Liver (tissue), 8 donors: ENCODE measurements at regions not wholly inside any gene's neighbourhood (a gene's known extent, or its start where the extent isn't known, plus 50 kb on each side); places are given as distances from the start of the nearest gene placed in this dataset.

ENCODE experiments used
- DNase-seq: peaks from one replicate; pipeline ENCODE4 v3.0.0-alpha.2; 2017; ENCODE audit warnings: low spot score
- H3K27ac ChIP-seq, 2 donors: one replicate each; pipeline ENCODE4 v1.7.0; 2013; ENCODE audit warnings: inconsistent platforms in 2 of 2, low read length in 2 of 2, control low read depth in 1 of 2, low read depth in 1 of 2, mild to moderate bottlenecking in 1 of 2
- H3K27me3 ChIP-seq, 4 donors: one replicate each; pipeline versions ENCODE4 v1.6.1 to v1.7.0; 2013; ENCODE audit warnings: low read length in 3 of 4, inconsistent platforms in 1 of 4, mild to moderate bottlenecking in 1 of 4, moderate library complexity in 1 of 4; ENCODE audit not compliant: control insufficient read depth in 4 of 4, insufficient read depth in 4 of 4
- H3K36me3 ChIP-seq, 4 donors: one replicate each; pipeline versions ENCODE4 v1.6.1 to v1.7.0; 2013; ENCODE audit warnings: low read length in 3 of 4, mild to moderate bottlenecking in 3 of 4, low read depth in 1 of 4, moderate library complexity in 1 of 4; ENCODE audit not compliant: control insufficient read depth in 4 of 4, insufficient read depth in 3 of 4
- H3K4me1 ChIP-seq, 4 donors: one replicate each; pipeline versions ENCODE4 v1.6.1 to v1.7.0; 2013; ENCODE audit warnings: low read length in 3 of 4, mild to moderate bottlenecking in 3 of 4, moderate library complexity in 1 of 4; ENCODE audit not compliant: control insufficient read depth in 4 of 4, insufficient read depth in 4 of 4
- H3K4me3 ChIP-seq, 3 donors: one replicate each; pipeline versions ENCODE4 v1.6.1 to v1.7.0; 2013; ENCODE audit warnings: low read length in 3 of 3, control low read depth in 1 of 3, low read depth in 1 of 3, mild to moderate bottlenecking in 1 of 3
- H3K9ac ChIP-seq, 2 donors: one replicate each; pipeline ENCODE4 v1.7.0; 2013; ENCODE audit warnings: low read length in 2 of 2, mild to moderate bottlenecking in 2 of 2, moderate library complexity in 2 of 2, control low read depth in 1 of 2, low read depth in 1 of 2
- H3K9me3 ChIP-seq, 4 donors: one replicate each; pipeline versions ENCODE4 v1.6.1 to v1.7.0; 2013; ENCODE audit warnings: low read length in 3 of 4; ENCODE audit not compliant: control insufficient read depth in 4 of 4
- EGR1 ChIP-seq, 2 donors: IDR thresholded peaks; 2 replicates each; pipeline ENCODE4 v1.6.1; 2016 to 2018; ENCODE audit warnings: antibody characterized with exemption in 2 of 2, low read depth in 2 of 2
- FOXA1 ChIP-seq: IDR thresholded peaks from 2 replicates; pipeline ENCODE4 v1.6.1; 2016; ENCODE audit warnings: antibody characterized with exemption
- GABPA ChIP-seq, 2 donors: IDR thresholded peaks in 1 of 2; conservative IDR thresholded peaks in 1 of 2; 2 replicates each; pipeline ENCODE4 v1.6.1; 2016; ENCODE audit warnings: antibody characterized with exemption in 2 of 2, mild to moderate bottlenecking in 1 of 2, moderate library complexity in 1 of 2
- HNF4A ChIP-seq, 2 donors: conservative IDR thresholded peaks; 2 replicates each; pipeline ENCODE4 v1.6.1; 2016; ENCODE audit warnings: antibody characterized with exemption in 2 of 2, mild to moderate bottlenecking in 2 of 2
- HNF4G ChIP-seq: IDR thresholded peaks from 2 replicates; pipeline ENCODE4 v1.6.1; 2016; ENCODE audit warnings: antibody characterized with exemption
- JUND ChIP-seq, 2 donors: IDR thresholded peaks; 2 replicates each; pipeline ENCODE4 v1.6.1; 2016; ENCODE audit warnings: antibody characterized with exemption in 2 of 2
- NR2F2 ChIP-seq: IDR thresholded peaks from 2 replicates; pipeline ENCODE4 v1.6.1; 2016; ENCODE audit warnings: antibody characterized with exemption
- RXRA ChIP-seq, 2 donors: IDR thresholded peaks; 2 replicates each; pipeline ENCODE4 v1.6.1; 2017 to 2018; ENCODE audit warnings: antibody characterized with exemption in 2 of 2, mild to moderate bottlenecking in 1 of 2
- SP1 ChIP-seq: IDR thresholded peaks from 2 replicates; pipeline ENCODE4 v1.6.1; 2018; ENCODE audit warnings: antibody characterized with exemption, mild to moderate bottlenecking
- YY1 ChIP-seq: IDR thresholded peaks from 2 replicates; pipeline ENCODE4 v1.6.1; 2016; ENCODE audit warnings: antibody characterized with exemption, mild to moderate bottlenecking
- WGBS: extraction: QIAGEN DNeasy Blood & Tissue Kit; methylation state at CpG from one replicate; pipeline ENCODE4 v1.1.7; 2013; 5-methylcytosine and 5-hydroxymethylcytosine counted together
- TF ChIP-seq, protein P1 (sequence below): IDR thresholded peaks from 2 replicates; pipeline ENCODE4 v1.6.1; 2016; ENCODE audit warnings: antibody characterized with exemption
- TF ChIP-seq, protein P2 (sequence below): IDR thresholded peaks from 2 replicates; pipeline ENCODE4 v1.6.1; 2016; ENCODE audit warnings: antibody characterized with exemption
- TF ChIP-seq, protein P3 (sequence below): IDR thresholded peaks from 2 replicates; pipeline ENCODE4 v1.6.1; 2016; ENCODE audit warnings: antibody characterized with exemption, mild to moderate bottlenecking
- TF ChIP-seq, protein P4 (sequence below): fragments of 150-350 bp; IDR thresholded peaks from 2 replicates; pipeline ENCODE4 v1.5.1; 2017; ENCODE audit warnings: improper control_type of control experiment, low read depth, low read length; ENCODE audit not compliant: missing input control
- donor health status: healthy.
- donor health status: healthy.
- donor health status: healthy.
- donor health status: healthy.
- donor health status: healthy.

DNA sequence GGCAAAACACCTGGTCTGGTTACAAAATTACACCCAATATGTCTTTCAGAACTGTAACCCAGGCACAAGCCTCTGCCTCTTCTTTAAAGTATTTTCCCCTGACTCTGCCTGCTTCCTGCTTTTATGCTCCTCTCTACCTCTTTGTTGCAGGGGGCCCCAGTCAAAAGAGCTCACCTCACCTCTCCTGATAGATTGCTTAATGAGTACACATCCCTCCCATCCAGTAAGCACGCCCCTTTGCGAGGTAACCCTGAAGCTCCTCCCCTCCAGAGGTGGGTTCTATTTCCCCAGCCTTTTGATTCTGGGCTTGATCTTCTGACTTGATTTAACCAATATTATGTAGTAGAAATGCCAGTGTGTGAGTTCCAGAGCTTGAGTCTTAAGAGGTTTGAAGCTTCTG lies 56.6 kb upstream of the EYA2 start:
- Histone ChIP-seq H3K9me3 (no peaks in the 10 kb centered on the region), H3K27ac (no peak overlapping the region), H3K36me3 (peaks cover 0 to 2% (median 0%) of the 10 kb centered on the region in 4 donors), H3K4me3 (no peak overlapping the region), H3K9ac (no peak overlapping the region), H3K4me1 (no peaks in the 10 kb centered on the region), H3K27me3 (no peaks in the 10 kb centered on the region)
- no peak for DNase-seq
- TF ChIP-seq HNF4G: no peak
- TF ChIP-seq, protein P1, sequence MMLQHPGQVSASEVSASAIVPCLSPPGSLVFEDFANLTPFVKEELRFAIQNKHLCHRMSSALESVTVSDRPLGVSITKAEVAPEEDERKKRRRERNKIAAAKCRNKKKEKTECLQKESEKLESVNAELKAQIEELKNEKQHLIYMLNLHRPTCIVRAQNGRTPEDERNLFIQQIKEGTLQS: no peak
- no peak for TF ChIP-seq FOXA1
- TF ChIP-seq JUND (IDR thresholded peaks at IDR 0.05): no peak
- no peak for TF ChIP-seq GABPA (IDR thresholded peaks at IDR 0.05 in 1 of 2, conservative IDR thresholded peaks at IDR 0.05 in 1 of 2)
- TF ChIP-seq EGR1 (IDR thresholded peaks at IDR 0.05; ENCODE audit: low read depth in 2 of 2): no peak
- TF ChIP-seq RXRA (IDR thresholded peaks at IDR 0.05): no peak
- WGBS: 47% methylated on average over 2 of the region's 2 CpGs

DNA sequence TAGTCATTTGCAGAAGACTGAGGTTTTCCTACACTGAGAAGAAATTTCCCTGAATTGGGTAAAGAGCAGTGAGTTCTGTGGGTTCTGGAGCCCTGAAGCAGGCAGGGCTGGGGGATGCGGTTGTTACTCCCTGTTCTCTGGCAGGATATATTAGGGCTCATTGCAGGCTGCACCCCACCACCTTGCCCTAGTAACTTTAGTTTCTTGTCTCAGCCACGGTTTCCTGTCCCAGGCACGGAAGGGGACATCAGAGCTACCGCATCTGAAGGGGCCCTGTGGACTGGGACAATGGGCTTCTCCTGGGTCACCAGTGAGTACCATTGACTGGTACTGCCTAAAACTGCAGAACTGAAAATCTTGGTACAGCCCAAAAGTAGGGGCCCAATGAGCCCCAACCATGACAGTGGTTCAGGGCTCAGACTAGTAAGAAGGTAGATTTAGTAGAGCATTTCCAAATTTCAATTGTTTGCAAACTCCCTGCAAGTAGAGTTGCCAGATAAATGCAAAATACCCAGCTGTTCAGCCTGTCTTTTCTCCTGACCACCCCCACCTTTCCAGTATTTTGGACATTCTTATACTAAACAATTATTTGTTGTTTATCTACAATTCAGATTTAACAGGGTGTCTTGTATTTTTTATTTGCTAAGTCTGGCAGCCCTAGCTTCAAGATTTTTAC lies 54.5 kb upstream of the EYA2 start:
- Histone ChIP-seq H3K9ac (no peak overlapping the region), H3K4me3 (no peak overlapping the region), H3K36me3 (peaks cover 0 to 2% (median 0%) of the 10 kb centered on the region in 4 donors), H3K9me3 (no peaks in the 10 kb centered on the region), H3K4me1 (peaks cover 0 to 5% (median 0%) of the 10 kb centered on the region in 4 donors), H3K27ac (no peak overlapping the region), H3K27me3 (no peaks in the 10 kb centered on the region)
- WGBS: 89% methylated on average over 4 of the region's 4 CpGs
- DNase-seq: no peak
- TF ChIP-seq EGR1 (IDR thresholded peaks at IDR 0.05; ENCODE audit: low read depth in 2 of 2): no peak
- TF ChIP-seq, protein P1: no peak
- TF ChIP-seq SP1: no peak
- no peak for TF ChIP-seq GABPA (IDR thresholded peaks at IDR 0.05 in 1 of 2, conservative IDR thresholded peaks at IDR 0.05 in 1 of 2)
- TF ChIP-seq, protein P2, sequence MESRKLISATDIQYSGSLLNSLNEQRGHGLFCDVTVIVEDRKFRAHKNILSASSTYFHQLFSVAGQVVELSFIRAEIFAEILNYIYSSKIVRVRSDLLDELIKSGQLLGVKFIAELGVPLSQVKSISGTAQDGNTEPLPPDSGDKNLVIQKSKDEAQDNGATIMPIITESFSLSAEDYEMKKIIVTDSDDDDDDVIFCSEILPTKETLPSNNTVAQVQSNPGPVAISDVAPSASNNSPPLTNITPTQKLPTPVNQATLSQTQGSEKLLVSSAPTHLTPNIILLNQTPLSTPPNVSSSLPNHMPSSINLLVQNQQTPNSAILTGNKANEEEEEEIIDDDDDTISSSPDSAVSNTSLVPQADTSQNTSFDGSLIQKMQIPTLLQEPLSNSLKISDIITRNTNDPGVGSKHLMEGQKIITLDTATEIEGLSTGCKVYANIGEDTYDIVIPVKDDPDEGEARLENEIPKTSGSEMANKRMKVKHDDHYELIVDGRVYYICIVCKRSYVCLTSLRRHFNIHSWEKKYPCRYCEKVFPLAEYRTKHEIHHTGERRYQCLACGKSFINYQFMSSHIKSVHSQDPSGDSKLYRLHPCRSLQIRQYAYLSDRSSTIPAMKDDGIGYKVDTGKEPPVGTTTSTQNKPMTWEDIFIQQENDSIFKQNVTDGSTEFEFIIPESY: no peak
- no peak for TF ChIP-seq RXRA (IDR thresholded peaks at IDR 0.05)
- TF ChIP-seq NR2F2: no peak
- TF ChIP-seq, protein P3, sequence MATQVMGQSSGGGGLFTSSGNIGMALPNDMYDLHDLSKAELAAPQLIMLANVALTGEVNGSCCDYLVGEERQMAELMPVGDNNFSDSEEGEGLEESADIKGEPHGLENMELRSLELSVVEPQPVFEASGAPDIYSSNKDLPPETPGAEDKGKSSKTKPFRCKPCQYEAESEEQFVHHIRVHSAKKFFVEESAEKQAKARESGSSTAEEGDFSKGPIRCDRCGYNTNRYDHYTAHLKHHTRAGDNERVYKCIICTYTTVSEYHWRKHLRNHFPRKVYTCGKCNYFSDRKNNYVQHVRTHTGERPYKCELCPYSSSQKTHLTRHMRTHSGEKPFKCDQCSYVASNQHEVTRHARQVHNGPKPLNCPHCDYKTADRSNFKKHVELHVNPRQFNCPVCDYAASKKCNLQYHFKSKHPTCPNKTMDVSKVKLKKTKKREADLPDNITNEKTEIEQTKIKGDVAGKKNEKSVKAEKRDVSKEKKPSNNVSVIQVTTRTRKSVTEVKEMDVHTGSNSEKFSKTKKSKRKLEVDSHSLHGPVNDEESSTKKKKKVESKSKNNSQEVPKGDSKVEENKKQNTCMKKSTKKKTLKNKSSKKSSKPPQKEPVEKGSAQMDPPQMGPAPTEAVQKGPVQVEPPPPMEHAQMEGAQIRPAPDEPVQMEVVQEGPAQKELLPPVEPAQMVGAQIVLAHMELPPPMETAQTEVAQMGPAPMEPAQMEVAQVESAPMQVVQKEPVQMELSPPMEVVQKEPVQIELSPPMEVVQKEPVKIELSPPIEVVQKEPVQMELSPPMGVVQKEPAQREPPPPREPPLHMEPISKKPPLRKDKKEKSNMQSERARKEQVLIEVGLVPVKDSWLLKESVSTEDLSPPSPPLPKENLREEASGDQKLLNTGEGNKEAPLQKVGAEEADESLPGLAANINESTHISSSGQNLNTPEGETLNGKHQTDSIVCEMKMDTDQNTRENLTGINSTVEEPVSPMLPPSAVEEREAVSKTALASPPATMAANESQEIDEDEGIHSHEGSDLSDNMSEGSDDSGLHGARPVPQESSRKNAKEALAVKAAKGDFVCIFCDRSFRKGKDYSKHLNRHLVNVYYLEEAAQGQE: no peak
- no peak for TF ChIP-seq YY1
- TF ChIP-seq, protein P4, sequence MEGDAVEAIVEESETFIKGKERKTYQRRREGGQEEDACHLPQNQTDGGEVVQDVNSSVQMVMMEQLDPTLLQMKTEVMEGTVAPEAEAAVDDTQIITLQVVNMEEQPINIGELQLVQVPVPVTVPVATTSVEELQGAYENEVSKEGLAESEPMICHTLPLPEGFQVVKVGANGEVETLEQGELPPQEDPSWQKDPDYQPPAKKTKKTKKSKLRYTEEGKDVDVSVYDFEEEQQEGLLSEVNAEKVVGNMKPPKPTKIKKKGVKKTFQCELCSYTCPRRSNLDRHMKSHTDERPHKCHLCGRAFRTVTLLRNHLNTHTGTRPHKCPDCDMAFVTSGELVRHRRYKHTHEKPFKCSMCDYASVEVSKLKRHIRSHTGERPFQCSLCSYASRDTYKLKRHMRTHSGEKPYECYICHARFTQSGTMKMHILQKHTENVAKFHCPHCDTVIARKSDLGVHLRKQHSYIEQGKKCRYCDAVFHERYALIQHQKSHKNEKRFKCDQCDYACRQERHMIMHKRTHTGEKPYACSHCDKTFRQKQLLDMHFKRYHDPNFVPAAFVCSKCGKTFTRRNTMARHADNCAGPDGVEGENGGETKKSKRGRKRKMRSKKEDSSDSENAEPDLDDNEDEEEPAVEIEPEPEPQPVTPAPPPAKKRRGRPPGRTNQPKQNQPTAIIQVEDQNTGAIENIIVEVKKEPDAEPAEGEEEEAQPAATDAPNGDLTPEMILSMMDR: no peak
- TF ChIP-seq HNF4A (conservative IDR thresholded peaks at IDR 0.05): no peak
